HT-29 (cell line): ENCODE measurements at regions not wholly inside any gene's neighbourhood (a gene's known extent, or its start where the extent isn't known, plus 50 kb on each side); places are given as distances from the start of the nearest gene placed in this dataset.
"Not testable (repeated sequence)": the region's sequence is repeated elsewhere in the genome, so short reads cannot be mapped to it uniquely, and the experiment has no call there.

ENCODE experiments used
- DNase-seq: peaks from one replicate; pipeline ENCODE4 v3.0.0-alpha.2; 2015; ENCODE audit warnings: low spot score

- no peak for DNase-seq
Observed at GRCh38 chrX:94600077-94600476, 926.1 kb downstream of the FAM133A start.

- DNase-seq: no peak
Observed at GRCh38 chrX:94612140-94612539, 938.1 kb downstream of the FAM133A start.

- DNase-seq: no peak
Observed at GRCh38 chrX:94633237-94633636, 959.2 kb downstream of the FAM133A start.

- no peak for DNase-seq
Observed at GRCh38 chrX:94635003-94635402, 961.0 kb downstream of the FAM133A start.

- DNase-seq: no peak
Observed at GRCh38 chrX:94645726-94646125, 971.7 kb downstream of the FAM133A start.

GRCh38 chrX:94655180-94655579 lies 981.2 kb downstream of the FAM133A start:
- DNase-seq: no peak

GRCh38 chrX:94662689-94663088 lies 988.7 kb downstream of the FAM133A start:
- DNase-seq: peak; percentile 28

GRCh38 chrX:94676285-94676684 lies 1002.3 kb downstream of the FAM133A start:
- no peak for DNase-seq

GRCh38 chrX:94686071-94686470 lies 1012.1 kb downstream of the FAM133A start:
- DNase-seq: no peak

GRCh38 chrX:94695910-94696309 lies 1021.9 kb downstream of the FAM133A start:
- DNase-seq: no peak

- not testable (repeated sequence) for DNase-seq
Observed at GRCh38 chrX:94704348-94705256, 1030.6 kb downstream of the FAM133A start.

GRCh38 chrX:94721386-94721785 lies 1047.4 kb downstream of the FAM133A start:
- no peak for DNase-seq

- DNase-seq: no peak
Observed at GRCh38 chrX:94722578-94722977, 1048.6 kb downstream of the FAM133A start.

GRCh38 chrX:94742772-94743171 lies 1068.8 kb downstream of the FAM133A start:
- DNase-seq: no peak

- no peak for DNase-seq
Observed at GRCh38 chrX:94743478-94743877, 1069.5 kb downstream of the FAM133A start.

- DNase-seq: no peak
Observed at GRCh38 chrX:94744786-94745185, 1070.8 kb downstream of the FAM133A start.

GRCh38 chrX:94751611-94752010 lies 1077.6 kb downstream of the FAM133A start:
- peak; percentile 25 for DNase-seq

- no peak for DNase-seq
Observed at GRCh38 chrX:94752434-94753169, 1078.6 kb downstream of the FAM133A start.

GRCh38 chrX:94758130-94758529 lies 1084.1 kb downstream of the FAM133A start:
- no peak for DNase-seq

GRCh38 chrX:94775640-94776039 lies 1101.6 kb downstream of the FAM133A start:
- no peak for DNase-seq

GRCh38 chrX:94813541-94813940 lies 1139.5 kb downstream of the FAM133A start:
- no peak for DNase-seq

- no peak for DNase-seq
Observed at GRCh38 chrX:94814216-94814615, 1140.2 kb downstream of the FAM133A start.

- DNase-seq: no peak
Observed at GRCh38 chrX:94830717-94831116, 1156.7 kb downstream of the FAM133A start.
